Naive thymus-derived CD4-positive, alpha-beta T cell (primary cell): ENCODE measurements at regions not wholly inside any gene's neighbourhood (a gene's known extent, or its start where the extent isn't known, plus 50 kb on each side); places are given as distances from the start of the nearest gene placed in this dataset.
"Not testable (repeated sequence)": the region's sequence is repeated elsewhere in the genome, so short reads cannot be mapped to it uniquely, and the experiment has no call there.

Experiments used
- ATAC-seq: fragments of 150-1000 bp; cut with Tn5 transposase; 2 replicates; pipeline ENCODE4 v1.10.0; 2021; ENCODE audit warnings: mild to moderate bottlenecking, moderate library complexity
- CTCF ChIA-PET: fragments of 350-600 bp; sonication (Branson Sonifier 250); formaldehyde crosslinking; loops from one replicate; lab custom pipeline; 2021; ENCODE audit warnings: antibody characterized with exemption; lab: Charles Lee
- POLR2A ChIA-PET: fragments of 350-600 bp; sonication (Branson Sonifier 250); formaldehyde crosslinking; loops from one replicate; lab custom pipeline; 2021; ENCODE audit warnings: antibody characterized with exemption, inconsistent platforms; lab: Charles Lee
- DNase-seq, 9 donors: peaks; one replicate each; pipeline versions ENCODE4 v3.0.0 to v3.0.0-alpha.2; 2020 to 2022; ENCODE audit warnings: mixed read lengths in 1 of 9
- H3K27ac ChIP-seq: one replicate; pipeline ENCODE4 v1.7.0; 2013; ENCODE audit warnings: mild to moderate bottlenecking, low read depth, low read length, moderate library complexity
- H3K27me3 ChIP-seq, 2 donors: one replicate each; pipeline ENCODE4 v1.7.0; 2013; ENCODE audit warnings: low read length in 2 of 2, mild to moderate bottlenecking in 2 of 2, moderate library complexity in 2 of 2; ENCODE audit not compliant: control insufficient read depth in 2 of 2, insufficient read depth in 2 of 2
- H3K36me3 ChIP-seq, 3 experiments: 1 replicate in 2 of 3; 2 replicates in 1 of 3; pipeline ENCODE4 v1.7.0; 2013; ENCODE audit warnings: low read length in 3 of 3, mild to moderate bottlenecking in 3 of 3, moderate library complexity in 1 of 3; ENCODE audit not compliant: insufficient read depth in 3 of 3, control insufficient read depth in 2 of 3
- H3K4me1 ChIP-seq, 2 donors: one replicate each; pipeline ENCODE4 v1.7.0; 2013; ENCODE audit warnings: low read length in 2 of 2, mild to moderate bottlenecking in 2 of 2, moderate library complexity in 1 of 2; ENCODE audit not compliant: control insufficient read depth in 2 of 2, insufficient read depth in 2 of 2
- H3K4me3 ChIP-seq: 2 replicates; pipeline ENCODE4 v1.7.0; 2013; ENCODE audit warnings: mild to moderate bottlenecking, low read length
- H3K9me3 ChIP-seq, 3 experiments: 1 replicate in 2 of 3; 2 replicates in 1 of 3; pipeline ENCODE4 v1.7.0; 2013; ENCODE audit warnings: low read length in 3 of 3; ENCODE audit not compliant: control insufficient read depth in 2 of 3
- H3K27ac Mint-ChIP-seq, 9 donors: one replicate each; pipeline ENCODE4 v1.8.0; 2020 to 2022; ENCODE audit warnings: mixed read lengths in 9 of 9, mild to moderate bottlenecking in 8 of 9, moderate library complexity in 5 of 9, inconsistent platforms in 2 of 9
- H3K27me3 Mint-ChIP-seq, 5 donors: one replicate each; pipeline ENCODE4 v1.8.0; 2021 to 2022; ENCODE audit warnings: mixed read lengths in 5 of 5, mild to moderate bottlenecking in 1 of 5
- H3K36me3 Mint-ChIP-seq, 5 donors: one replicate each; pipeline ENCODE4 v1.8.0; 2020 to 2022; ENCODE audit warnings: mixed read lengths in 5 of 5, mild to moderate bottlenecking in 3 of 5, inconsistent platforms in 1 of 5
- H3K4me1 Mint-ChIP-seq, 7 donors: one replicate each; pipeline ENCODE4 v1.8.0; 2020 to 2022; ENCODE audit warnings: mixed read lengths in 7 of 7, mild to moderate bottlenecking in 3 of 7, inconsistent platforms in 1 of 7
- H3K4me3 Mint-ChIP-seq, 10 donors: one replicate each; pipeline ENCODE4 v1.8.0; 2020 to 2022; ENCODE audit warnings: mild to moderate bottlenecking in 10 of 10, mixed read lengths in 10 of 10, moderate library complexity in 6 of 10, inconsistent platforms in 2 of 10
- H3K9me3 Mint-ChIP-seq, 11 donors: one replicate each; pipeline ENCODE4 v1.8.0; 2020 to 2022; ENCODE audit warnings: mixed read lengths in 11 of 11, mild to moderate bottlenecking in 4 of 11, inconsistent platforms in 1 of 11, moderate library complexity in 1 of 11
- intact Hi-C, 2 donors: fragments of 100-400 bp; cut with micrococcal nuclease; formaldehyde crosslinking; loops; one replicate each; pipeline ENCODE4 v1.15.1; 2023

GRCh38 chr9:66264786-66265185, 527.8 kb downstream of the FOXD4L4 start:
- H3K36me3 ChIP-seq, H3K4me3 ChIP-seq, H3K36me3 Mint-ChIP-seq, H3K4me3 Mint-ChIP-seq, H3K9me3 Mint-ChIP-seq, H3K4me1 ChIP-seq, POLR2A ChIA-PET, CTCF ChIA-PET, H3K27ac ChIP-seq, intact Hi-C loops, H3K27me3 Mint-ChIP-seq, H3K27me3 ChIP-seq, ATAC-seq, H3K4me1 Mint-ChIP-seq, H3K9me3 ChIP-seq: not testable (repeated sequence)
- peak overlapping the region in 1 of 9 donors; percentile 62 for H3K27ac Mint-ChIP-seq
- peak in 1 of 9 donors; percentile 4 for DNase-seq

- peak overlapping the region in 4 of 10 donors; percentile 9 to 64 (median 43) for H3K4me3 Mint-ChIP-seq
- CTCF ChIA-PET, H3K27me3 ChIP-seq: not testable (repeated sequence)
Observed at GRCh38 chr9:66266202-66266601, 529.3 kb downstream of the FOXD4L4 start.

DNA sequence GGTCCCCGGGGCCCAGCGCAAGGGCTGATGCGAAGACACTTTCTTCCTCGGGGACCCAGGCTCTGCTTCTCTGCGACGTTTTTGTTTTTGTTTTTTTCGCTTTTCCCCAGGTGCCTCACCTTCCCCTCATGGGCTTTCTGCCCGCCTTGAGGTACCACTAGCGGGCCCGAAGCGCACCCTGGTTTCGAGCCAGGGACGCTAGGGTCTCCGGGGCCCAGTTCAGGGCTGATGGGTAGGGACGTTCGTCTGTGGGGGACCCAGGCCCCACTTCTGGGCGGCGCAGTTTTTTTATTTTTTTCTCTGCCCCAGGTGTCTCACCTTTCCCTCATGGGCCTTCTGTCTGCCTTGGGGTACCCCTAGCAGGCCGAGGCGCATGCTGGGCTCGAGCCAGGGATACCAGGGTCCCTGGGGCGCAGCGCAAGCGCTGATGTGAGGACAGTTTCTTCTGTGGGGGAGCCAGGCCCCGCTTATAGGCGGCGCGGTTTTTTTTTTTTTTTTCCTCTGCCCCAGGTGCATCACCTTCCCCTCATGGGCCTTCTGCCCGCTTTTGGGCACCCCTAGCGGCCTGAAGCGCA, 530.0 kb downstream of the FOXD4L4 start:
- H3K36me3 ChIP-seq, CTCF ChIA-PET, H3K4me3 ChIP-seq, H3K27ac Mint-ChIP-seq, H3K27me3 ChIP-seq, H3K4me1 Mint-ChIP-seq, H3K9me3 Mint-ChIP-seq, H3K36me3 Mint-ChIP-seq, POLR2A ChIA-PET, H3K27ac ChIP-seq, H3K4me3 Mint-ChIP-seq, DNase-seq, H3K4me1 ChIP-seq, intact Hi-C loops, H3K27me3 Mint-ChIP-seq, H3K9me3 ChIP-seq, ATAC-seq: not testable (repeated sequence)

More at GRCh38 chr9:66266202-66266601, 529.3 kb downstream of the FOXD4L4 start:
- H3K4me3 ChIP-seq, H3K36me3 Mint-ChIP-seq, H3K4me1 Mint-ChIP-seq, H3K9me3 ChIP-seq, H3K4me1 ChIP-seq, H3K36me3 ChIP-seq, intact Hi-C loops, POLR2A ChIA-PET, H3K27me3 Mint-ChIP-seq, H3K9me3 Mint-ChIP-seq, H3K27ac ChIP-seq, ATAC-seq: not testable (repeated sequence)
- peak in 5 of 9 donors; percentile 2 to 46 (median 11) for DNase-seq
- peak overlapping the region in 2 of 9 donors; percentile 28 to 55 for H3K27ac Mint-ChIP-seq

DNA sequence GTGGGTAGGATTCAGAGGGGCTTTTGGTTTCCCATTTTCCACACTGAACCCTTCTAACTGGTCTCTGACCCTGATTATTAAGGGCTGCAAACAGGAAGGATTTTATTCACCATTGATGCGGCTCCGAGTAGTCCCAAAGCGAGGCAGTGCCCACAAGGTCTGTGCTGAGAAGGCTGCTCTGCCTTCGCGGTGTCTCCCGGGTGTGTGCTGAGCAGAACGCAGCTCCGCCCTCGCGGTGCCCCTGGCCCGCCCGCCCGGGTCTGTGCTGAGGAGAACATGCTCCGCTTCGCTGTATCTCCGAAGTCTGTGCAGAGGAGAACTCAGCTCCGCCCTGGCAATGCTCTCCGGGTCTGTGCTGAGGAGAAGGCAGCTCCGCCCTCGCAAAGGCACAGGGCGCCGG, 530.7 kb downstream of the FOXD4L4 start:
- intact Hi-C loops, H3K36me3 ChIP-seq, H3K9me3 Mint-ChIP-seq, H3K27me3 Mint-ChIP-seq, H3K4me3 ChIP-seq, H3K4me1 Mint-ChIP-seq, CTCF ChIA-PET, H3K36me3 Mint-ChIP-seq, H3K27ac ChIP-seq, H3K4me1 ChIP-seq, POLR2A ChIA-PET, H3K9me3 ChIP-seq, H3K27me3 ChIP-seq: not testable (repeated sequence)
- ATAC-seq: peak; percentile 66
- peak in 7 of 9 donors; percentile 11 to 50 (median 30) for DNase-seq
- peak overlapping the region in 1 of 9 donors; percentile 13 for H3K27ac Mint-ChIP-seq
- H3K4me3 Mint-ChIP-seq: peak overlapping the region in 2 of 10 donors; percentile 25 to 44

GRCh38 chr9:66269024-66269423, 532.1 kb downstream of the FOXD4L4 start:
- H3K36me3 Mint-ChIP-seq, H3K27ac ChIP-seq, H3K4me3 ChIP-seq, H3K4me1 ChIP-seq, DNase-seq, POLR2A ChIA-PET, H3K4me1 Mint-ChIP-seq, H3K27me3 ChIP-seq, ATAC-seq, H3K36me3 ChIP-seq, H3K9me3 Mint-ChIP-seq, H3K27me3 Mint-ChIP-seq, intact Hi-C loops, CTCF ChIA-PET, H3K9me3 ChIP-seq: not testable (repeated sequence)
- peak overlapping the region in 3 of 10 donors; percentile 33 to 52 (median 37) for H3K4me3 Mint-ChIP-seq
- peak overlapping the region in 1 of 9 donors; percentile 58 for H3K27ac Mint-ChIP-seq

GRCh38 chr9:66269783-66270182, 532.8 kb downstream of the FOXD4L4 start:
- H3K9me3 ChIP-seq, CTCF ChIA-PET, H3K36me3 Mint-ChIP-seq, POLR2A ChIA-PET, H3K36me3 ChIP-seq, intact Hi-C loops, H3K27ac ChIP-seq, H3K27me3 ChIP-seq, H3K9me3 Mint-ChIP-seq, H3K27me3 Mint-ChIP-seq, H3K4me1 Mint-ChIP-seq, H3K4me1 ChIP-seq: not testable (repeated sequence)
- H3K4me3 ChIP-seq: peak overlapping the region; percentile 57
- Mint-ChIP-seq H3K27ac (peak overlapping the region in 7 of 9 donors; percentile 89 to 98 (median 94)), H3K4me3 (peak overlapping the region; percentile 94 to 100 (median 96))
- DNase-seq (peak; percentile 43 to 81 (median 73)), ATAC-seq (peak; percentile 40)

- H3K27ac Mint-ChIP-seq, H3K9me3 ChIP-seq, H3K9me3 Mint-ChIP-seq, POLR2A ChIA-PET, H3K4me3 ChIP-seq, H3K36me3 Mint-ChIP-seq, H3K4me3 Mint-ChIP-seq, DNase-seq, H3K27me3 ChIP-seq, ATAC-seq, CTCF ChIA-PET, H3K36me3 ChIP-seq, H3K27me3 Mint-ChIP-seq, intact Hi-C loops, H3K27ac ChIP-seq, H3K4me1 ChIP-seq, H3K4me1 Mint-ChIP-seq: not testable (repeated sequence)
Observed at GRCh38 chr9:66278809-66279208, 541.9 kb downstream of the FOXD4L4 start.
